HG03280 (cell line): ENCODE measurements at regions not wholly inside any gene's neighbourhood (a gene's known extent, or its start where the extent isn't known, plus 50 kb on each side); places are given as distances from the start of the nearest gene placed in this dataset.
"Not testable (repeated sequence)": the region's sequence is repeated elsewhere in the genome, so short reads cannot be mapped to it uniquely, and the experiment has no call there.

Source experiments
- ATAC-seq: cut with Tn5 transposase; IDR thresholded peaks from one replicate; pipeline ENCODE4 v1.9.1; 2021; ENCODE audit warnings: mild to moderate bottlenecking, moderate library complexity; ENCODE audit not compliant: unreplicated experiment

GRCh38 chr20:26373066-26373465, 676.4 kb upstream of the ZNF337 start:
- ATAC-seq = not testable (repeated sequence)

- ATAC-seq = no peak
These were observed 657.9 kb upstream of the ZNF337 start for GRCh38 chr20:26354511-26354910.

- no peak for ATAC-seq
These were observed 650.7 kb upstream of the ZNF337 start for GRCh38 chr20:26347396-26347795.

DNA sequence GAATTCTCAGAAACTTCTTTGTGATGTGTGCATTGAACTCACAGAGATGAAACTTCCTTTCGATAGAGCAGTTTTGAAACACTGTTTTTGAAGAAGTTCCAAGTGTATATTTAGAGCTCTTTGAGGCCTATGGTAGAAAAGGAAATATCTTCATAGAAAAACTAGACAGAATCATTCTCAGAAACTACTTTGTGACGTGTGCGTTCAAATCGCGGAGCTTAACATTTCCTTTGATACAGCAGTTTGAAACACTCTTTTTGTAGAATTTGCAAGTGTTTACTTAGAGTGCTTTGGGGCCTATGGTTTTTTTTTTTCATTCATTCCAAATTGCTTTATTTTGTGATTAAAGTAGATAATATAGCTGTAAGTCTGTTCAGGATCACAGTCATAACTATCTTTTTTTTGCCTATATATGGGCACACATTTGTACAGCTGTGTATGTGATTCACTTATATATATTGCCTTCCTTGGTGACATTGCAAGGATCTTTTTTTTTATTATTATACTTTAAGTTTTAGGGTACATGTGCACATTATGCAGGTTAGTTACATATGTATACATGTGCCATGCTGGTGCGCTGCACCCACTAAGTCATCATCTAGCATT, 643.9 kb upstream of the ZNF337 start:
- ATAC-seq = not testable (repeated sequence)

DNA sequence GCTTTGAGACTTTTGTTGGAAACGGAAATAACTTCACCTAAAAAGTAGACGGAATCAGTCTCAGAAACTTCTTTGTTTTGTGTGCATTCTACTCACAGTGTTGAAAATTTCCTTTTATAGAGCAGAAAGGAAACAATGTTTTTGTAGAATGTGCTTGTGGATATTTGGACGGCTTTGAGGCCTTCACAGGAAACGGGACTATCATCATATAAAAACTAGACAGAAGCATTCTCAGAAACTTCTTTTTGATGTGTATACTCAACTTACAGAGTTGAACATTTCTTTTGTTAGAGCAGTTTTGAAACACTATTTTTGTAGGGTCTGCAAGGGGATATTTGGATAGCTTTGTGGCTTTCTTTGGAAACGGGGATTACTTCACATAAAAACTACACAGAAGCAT, 627.5 kb upstream of the ZNF337 start:
- no peak for ATAC-seq

DNA sequence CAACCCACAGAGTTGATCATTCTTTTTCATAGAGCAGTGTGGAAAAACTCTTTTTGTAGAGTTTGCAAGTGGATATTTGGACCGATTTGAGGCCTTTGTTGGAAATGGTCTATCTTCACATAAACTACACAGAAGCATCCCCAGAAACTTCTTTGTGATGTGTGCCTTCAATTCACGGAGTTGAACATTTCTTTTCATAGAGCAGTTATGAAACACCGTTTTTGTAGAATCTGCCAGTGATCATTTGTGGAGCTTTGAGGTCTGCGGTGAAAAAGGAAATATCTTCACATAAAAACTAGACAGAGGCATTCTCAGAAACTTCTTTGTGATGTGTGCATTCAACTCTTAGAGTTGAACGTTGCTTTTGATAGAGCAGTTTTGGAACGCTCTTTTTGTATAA, 618.4 kb upstream of the ZNF337 start:
- no peak for ATAC-seq

- not testable (repeated sequence) for ATAC-seq
These were observed 613.1 kb upstream of the ZNF337 start for GRCh38 chr20:26309720-26310119.

DNA sequence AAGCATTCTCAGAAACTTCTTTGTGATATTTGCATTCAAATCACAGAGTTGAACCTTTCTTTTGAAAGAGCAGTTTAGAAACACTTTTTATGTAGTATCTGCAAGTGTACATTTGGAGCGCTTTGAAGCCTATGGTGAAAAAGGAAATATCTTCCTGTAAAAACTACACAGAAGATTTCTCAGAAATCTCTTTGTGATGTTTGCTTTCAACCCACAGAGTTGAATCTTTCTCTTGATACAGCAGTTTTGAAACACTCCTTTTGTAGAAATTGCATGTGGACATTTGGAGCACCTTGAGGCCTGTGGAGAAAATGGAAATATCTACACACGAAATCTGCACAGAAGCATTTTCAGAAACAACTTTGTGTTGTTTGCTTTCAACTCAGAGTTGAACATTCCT, 612.3 kb upstream of the ZNF337 start:
- ATAC-seq = no peak

GRCh38 chr20:26295006-26295405, 598.4 kb upstream of the ZNF337 start:
- no peak for ATAC-seq

- ATAC-seq = not testable (repeated sequence)
These were observed 591.9 kb upstream of the ZNF337 start for GRCh38 chr20:26288379-26289061.

DNA sequence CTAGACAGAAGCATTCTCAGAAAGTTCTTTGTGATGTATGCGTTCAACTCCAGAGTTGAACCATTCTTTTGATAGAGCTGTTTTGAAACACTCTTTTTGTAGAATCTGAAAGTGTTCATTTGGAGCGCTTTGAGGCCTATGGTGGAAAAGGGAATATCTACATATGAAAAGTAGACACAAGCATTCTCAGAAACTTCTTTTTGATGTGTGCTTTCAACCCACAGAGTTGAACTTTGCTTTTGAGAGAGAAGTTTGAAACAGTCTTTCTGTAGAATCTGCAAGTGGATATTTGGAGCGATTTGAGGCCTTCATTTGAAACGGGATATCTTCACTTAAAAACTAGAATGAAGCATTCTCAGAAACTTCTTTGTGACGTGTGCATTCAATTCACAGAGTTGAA, 582.6 kb upstream of the ZNF337 start:
- ATAC-seq = no peak

DNA sequence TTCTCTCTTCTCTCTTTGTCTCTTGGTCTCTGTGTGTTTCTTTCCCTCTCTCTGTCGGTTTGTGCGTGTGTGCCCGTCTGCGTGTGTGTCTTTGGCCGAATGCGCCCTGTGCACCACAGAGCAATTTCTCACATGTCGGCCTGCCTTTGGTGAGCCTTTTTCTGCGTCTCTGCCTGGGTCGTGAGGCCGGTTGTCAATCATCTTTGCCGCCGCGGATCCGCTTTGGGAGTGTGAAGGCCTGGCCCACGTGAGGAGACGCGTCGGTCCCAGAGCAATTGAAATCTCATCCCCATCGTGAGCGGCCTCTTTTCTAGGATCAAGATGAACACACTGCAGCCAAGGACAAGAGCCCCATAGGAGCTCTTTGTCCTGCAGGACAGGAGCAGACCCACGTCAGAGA, 580.7 kb upstream of the ZNF337 start:
- ATAC-seq = no peak

DNA sequence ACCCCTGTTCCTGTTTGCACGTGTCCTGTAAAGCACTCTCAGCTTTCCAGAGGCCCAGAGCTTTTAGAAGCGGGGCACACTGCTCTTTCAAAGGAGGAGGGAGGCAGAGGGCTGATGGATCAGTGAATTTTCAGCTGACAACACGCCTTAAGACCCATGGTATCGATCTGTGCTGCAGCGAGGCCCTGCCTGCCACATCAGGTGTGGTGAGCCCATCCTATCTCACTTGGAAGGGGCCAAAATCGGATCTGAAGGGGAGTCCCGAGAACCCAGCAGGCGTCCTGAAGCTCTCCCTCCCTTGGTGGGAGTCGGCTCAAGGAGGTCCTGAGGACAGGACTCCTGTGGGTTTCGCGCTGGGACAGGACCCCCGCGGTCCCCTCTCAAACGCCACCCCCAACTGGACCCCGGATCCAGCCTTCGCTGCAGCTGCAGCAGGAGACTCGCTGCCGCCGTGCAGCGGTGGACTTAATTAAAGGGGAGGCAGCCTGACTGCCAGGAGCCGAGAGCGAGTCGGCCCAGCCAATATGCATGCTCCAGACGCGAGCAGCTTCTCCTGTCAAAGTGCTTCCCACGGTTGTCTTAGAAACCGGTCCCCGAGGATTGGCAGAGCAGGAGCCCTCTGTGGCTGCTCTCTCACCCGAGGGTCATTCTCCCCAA, 580.0 kb upstream of the ZNF337 start:
- ATAC-seq = no peak

- ATAC-seq = not testable (repeated sequence)
These were observed 572.1 kb upstream of the ZNF337 start for GRCh38 chr20:26268762-26269161.

- ATAC-seq = not testable (repeated sequence)
These were observed 564.3 kb upstream of the ZNF337 start for GRCh38 chr20:26260925-26261324.

- ATAC-seq = not testable (repeated sequence)
These were observed 555.8 kb upstream of the ZNF337 start for GRCh38 chr20:26252311-26252975.

GRCh38 chr20:26251376-26251775, 554.7 kb upstream of the ZNF337 start:
- not testable (repeated sequence) for ATAC-seq

DNA sequence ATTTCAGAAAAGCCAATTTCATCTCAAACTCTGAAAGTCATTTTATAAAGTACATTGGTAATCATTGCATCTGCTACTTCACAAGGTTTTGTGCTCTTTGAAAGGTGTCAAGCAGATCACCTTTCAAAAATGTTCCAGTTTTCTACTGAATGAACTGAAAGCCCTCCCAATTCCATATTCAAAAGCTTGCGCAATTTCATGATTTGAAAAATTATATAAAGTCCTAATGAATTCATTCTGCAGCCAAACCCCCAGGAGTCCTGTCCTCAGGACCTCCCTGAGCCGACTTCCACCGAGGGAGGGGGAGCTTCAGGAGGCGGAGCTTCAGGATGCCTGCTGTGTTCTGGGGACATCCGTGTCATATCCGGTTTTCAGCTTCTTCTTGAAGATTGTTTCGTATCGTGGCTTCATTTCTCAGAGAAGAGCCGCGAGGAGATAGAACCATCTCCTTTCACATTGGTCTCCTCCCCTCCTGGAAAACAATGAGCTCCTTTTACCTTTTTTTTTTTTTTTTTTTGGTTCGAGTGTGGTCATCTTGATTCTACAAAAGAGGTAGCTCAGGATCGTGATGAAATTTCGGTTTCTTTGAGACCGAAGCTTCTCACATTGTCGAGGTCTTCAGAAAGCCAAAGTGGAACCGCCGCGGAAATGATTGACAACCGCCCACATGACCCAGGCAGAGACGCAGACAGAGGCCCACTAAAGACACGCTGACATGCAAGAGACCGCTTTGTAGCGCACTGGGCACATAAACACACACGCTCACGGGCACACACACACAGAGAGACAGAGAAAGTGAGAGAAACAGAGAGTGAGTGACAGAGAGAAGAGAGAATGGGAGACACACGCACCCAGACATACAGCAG, 553.8 kb upstream of the ZNF337 start:
- ATAC-seq = not testable (repeated sequence)

- no peak for ATAC-seq
These were observed 547.1 kb upstream of the ZNF337 start for GRCh38 chr20:26243731-26244130.

- not testable (repeated sequence) for ATAC-seq
These were observed 524.0 kb upstream of the ZNF337 start for GRCh38 chr20:26220609-26221008.

DNA sequence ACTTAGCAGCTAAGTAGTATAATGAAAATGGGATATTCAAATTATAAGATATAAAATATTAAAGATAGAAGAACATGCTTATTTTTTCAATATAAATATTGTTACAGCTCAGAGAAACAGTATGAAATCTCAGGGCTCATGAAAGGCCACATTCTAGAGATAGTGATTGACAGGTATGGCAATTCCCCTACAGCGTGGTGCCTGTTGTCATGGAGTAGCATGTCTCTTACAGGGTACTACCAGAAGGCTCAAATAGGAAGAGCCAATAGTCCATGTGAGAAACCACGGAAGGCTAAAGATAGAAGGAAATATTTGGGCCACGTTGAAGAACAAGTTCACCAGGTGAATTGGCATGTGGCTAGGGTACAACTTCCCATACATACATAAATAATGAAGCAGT, 522.9 kb upstream of the ZNF337 start:
- not testable (repeated sequence) for ATAC-seq
